Sigmoid colon (tissue), 6 donors: ENCODE measurements at regions not wholly inside any gene's neighbourhood (a gene's known extent, or its start where the extent isn't known, plus 50 kb on each side); places are given as distances from the start of the nearest gene placed in this dataset.
"Not testable (repeated sequence)": the region's sequence is repeated elsewhere in the genome, so short reads cannot be mapped to it uniquely, and the experiment has no call there.

Experiments
- DNase-seq: peaks from one replicate; pipeline ENCODE4 v3.0.0-alpha.2; 2019
- H3K27ac ChIP-seq, 4 donors: fragments of 200-600 bp; sonication (generic); one replicate each; pipeline ENCODE4 v1.5.1; 2016 to 2019; ENCODE audit warnings: mild to moderate bottlenecking in 1 of 4
- H3K27me3 ChIP-seq, 3 donors: fragments of 200-600 bp; sonication (generic); one replicate each; pipeline ENCODE4 v1.5.1; 2019; ENCODE audit warnings: mild to moderate bottlenecking in 1 of 3
- H3K36me3 ChIP-seq, 4 donors: fragments of 200-600 bp; sonication (generic); one replicate each; pipeline ENCODE4 v1.5.1; 2016 to 2019
- H3K4me1 ChIP-seq, 4 donors: fragments of 200-600 bp; sonication (generic); one replicate each; pipeline ENCODE4 v1.5.1; 2017 to 2019
- H3K4me3 ChIP-seq, 4 donors: fragments of 200-600 bp; sonication (generic); one replicate each; pipeline ENCODE4 v1.5.1; 2017 to 2019; ENCODE audit warnings: mild to moderate bottlenecking in 2 of 4, moderate library complexity in 1 of 4
- H3K9me3 ChIP-seq, 4 donors: fragments of 200-600 bp in 3 of 4; sonication (generic) in 3 of 4; one replicate each; pipeline versions ENCODE4 v1.5.1 to v1.6.1; 2013 to 2019
- EP300 ChIP-seq, 4 donors: sonication (generic); formaldehyde crosslinking; IDR thresholded peaks; one replicate each; pipeline ENCODE4 v1.6.1; 2017; ENCODE audit warnings: antibody characterized with exemption in 4 of 4
- POLR2A ChIP-seq, 2 donors: fragments of 450-650 bp; IDR thresholded peaks; one replicate each; pipeline ENCODE4 v1.6.1; 2016; ENCODE audit warnings: antibody characterized with exemption in 2 of 2, mild to moderate bottlenecking in 2 of 2, moderate library complexity in 2 of 2
- POLR2AphosphoS5 ChIP-seq, 4 donors: sonication (generic); formaldehyde crosslinking; IDR thresholded peaks; one replicate each; pipeline ENCODE4 v1.6.1; 2017; ENCODE audit warnings: antibody characterized with exemption in 4 of 4
- WGBS, 2 donors: extraction: QIAGEN DNeasy Blood & Tissue Kit; methylation state at CpG; one replicate each; pipeline ENCODE4 v1.1.7; 2013; 5-methylcytosine and 5-hydroxymethylcytosine counted together
- intact Hi-C: fragments of 100-400 bp; cut with DNase I; formaldehyde crosslinking; loops from one replicate; pipeline ENCODE4 v1.15.1; 2023
- TF ChIP-seq, protein P1 (sequence below), 4 experiments: fragments of 450-650 bp in 3 of 4; fragments of 200-600 bp in 1 of 4; IDR thresholded peaks; one replicate each; pipeline ENCODE4 v1.5.1; 2016 to 2019; ENCODE audit warnings: antibody characterized with exemption in 4 of 4, mild to moderate bottlenecking in 3 of 4, moderate library complexity in 2 of 4
- donor health status: healthy with polysubstance abuse.
- donor health status: healthy.

DNA sequence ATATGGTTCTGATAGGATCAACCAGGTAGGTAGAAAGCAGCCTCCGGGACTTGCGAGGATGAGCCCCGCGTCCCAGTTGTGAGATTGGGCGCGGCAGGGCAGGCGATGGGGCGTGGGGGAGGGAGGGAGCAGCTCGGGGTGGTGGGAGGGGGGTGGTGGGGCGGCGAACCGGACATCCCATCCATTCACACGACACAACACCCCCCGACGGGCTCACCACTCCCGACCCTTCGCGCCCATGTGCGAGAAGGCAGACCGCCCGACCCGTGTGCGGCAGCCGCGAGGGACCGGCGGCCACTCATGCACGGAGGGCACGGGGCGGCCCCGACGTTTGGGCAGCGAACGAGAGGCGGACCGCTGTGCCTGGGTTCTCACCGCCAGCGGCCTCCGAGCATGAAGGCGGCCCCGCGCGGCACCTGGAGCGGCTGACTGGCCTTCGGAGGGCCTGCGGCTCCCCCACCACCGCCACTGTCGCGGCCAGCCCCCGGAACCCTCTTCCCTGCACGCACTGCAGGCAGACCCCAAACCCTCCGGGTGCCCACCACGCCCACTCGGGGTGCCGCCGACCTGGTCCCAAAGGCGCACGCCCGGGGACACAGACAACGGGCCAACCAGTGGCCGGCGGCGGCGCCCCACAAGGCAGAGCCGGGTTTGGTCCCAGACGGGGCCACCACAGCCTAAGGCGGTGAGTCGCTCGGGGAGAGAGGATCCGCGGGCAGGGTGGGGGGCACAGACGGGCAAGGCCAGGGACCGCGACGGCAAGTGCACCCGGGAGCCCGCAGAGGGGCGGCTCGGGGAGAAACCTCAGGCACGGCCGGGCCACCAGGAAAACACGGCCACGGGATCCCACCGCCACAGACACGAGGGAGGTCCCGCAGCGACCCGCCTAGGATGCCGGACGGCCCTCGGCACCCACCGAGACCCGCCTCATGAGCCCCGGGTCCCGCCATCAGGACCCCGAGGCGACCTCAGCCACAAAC, 769.2 kb upstream of the DEFB115 start:
- Histone ChIP-seq H3K36me3 (no peaks in the 10 kb centered on the region), H3K4me3 (peak overlapping the region in 1 of 4 donors; percentile 40), H3K27ac (no peak overlapping the region), H3K27me3 (peaks cover 4 to 35% (median 21%) of the 10 kb centered on the region in 3 donors), H3K9me3 (peaks cover 0 to 15% (median 1%) of the 10 kb centered on the region in 4 donors), H3K4me1 (peaks cover 0 to 12% (median 0%) of the 10 kb centered on the region in 4 donors)
- WGBS, 2 donors = 35 to 78% methylated on average over 95 to 97 of the region's 97 CpGs
- intact Hi-C loops = no loop called here
- TF ChIP-seq, protein P1, sequence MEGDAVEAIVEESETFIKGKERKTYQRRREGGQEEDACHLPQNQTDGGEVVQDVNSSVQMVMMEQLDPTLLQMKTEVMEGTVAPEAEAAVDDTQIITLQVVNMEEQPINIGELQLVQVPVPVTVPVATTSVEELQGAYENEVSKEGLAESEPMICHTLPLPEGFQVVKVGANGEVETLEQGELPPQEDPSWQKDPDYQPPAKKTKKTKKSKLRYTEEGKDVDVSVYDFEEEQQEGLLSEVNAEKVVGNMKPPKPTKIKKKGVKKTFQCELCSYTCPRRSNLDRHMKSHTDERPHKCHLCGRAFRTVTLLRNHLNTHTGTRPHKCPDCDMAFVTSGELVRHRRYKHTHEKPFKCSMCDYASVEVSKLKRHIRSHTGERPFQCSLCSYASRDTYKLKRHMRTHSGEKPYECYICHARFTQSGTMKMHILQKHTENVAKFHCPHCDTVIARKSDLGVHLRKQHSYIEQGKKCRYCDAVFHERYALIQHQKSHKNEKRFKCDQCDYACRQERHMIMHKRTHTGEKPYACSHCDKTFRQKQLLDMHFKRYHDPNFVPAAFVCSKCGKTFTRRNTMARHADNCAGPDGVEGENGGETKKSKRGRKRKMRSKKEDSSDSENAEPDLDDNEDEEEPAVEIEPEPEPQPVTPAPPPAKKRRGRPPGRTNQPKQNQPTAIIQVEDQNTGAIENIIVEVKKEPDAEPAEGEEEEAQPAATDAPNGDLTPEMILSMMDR (IDR thresholded peaks at IDR 0.05) = no peak
- no peak for TF ChIP-seq POLR2AphosphoS5 (IDR thresholded peaks at IDR 0.05)
- TF ChIP-seq EP300 (IDR thresholded peaks at IDR 0.05) = no peak
- TF ChIP-seq POLR2A (IDR thresholded peaks at IDR 0.05) = no peak
- DNase-seq = no peak

DNA sequence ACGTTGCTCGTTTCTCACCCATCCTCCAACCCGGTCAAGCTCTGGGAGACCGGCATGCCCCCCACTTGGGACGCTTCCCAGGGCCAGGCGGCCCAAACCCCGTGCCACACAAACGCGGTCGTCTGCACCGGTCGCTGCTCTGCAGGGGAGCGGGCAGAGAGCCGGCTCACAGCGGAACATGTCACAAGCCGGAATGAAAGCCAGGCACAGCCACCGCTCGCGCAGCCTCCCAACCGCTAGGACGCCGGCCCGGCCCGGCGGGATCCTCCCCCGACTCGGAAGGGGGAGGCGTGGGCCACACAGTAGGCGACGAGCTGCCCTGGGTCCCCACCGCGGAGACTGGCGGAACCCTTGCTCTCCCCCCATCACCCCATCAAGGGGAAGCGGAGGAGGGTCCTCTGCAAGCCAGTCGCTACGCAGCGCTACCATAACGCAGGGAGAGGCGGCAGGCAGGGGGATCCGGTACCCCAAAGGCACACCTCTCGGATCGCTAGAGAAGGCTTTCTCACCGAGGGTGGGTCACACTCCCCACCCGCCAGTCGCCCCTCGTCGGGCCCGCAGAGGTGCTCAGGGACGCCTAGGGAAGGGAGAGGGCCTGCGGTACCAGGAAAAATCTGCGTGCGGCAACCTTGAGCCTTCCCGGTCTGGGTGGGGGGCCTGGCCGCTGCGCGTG, 768.4 kb upstream of the DEFB115 start:
- Histone ChIP-seq H3K27ac (no peak overlapping the region), H3K9me3 (peaks cover 0 to 15% (median 1%) of the 10 kb centered on the region in 4 donors), H3K36me3 (no peaks in the 10 kb centered on the region), H3K4me3 (peak overlapping the region in 1 of 4 donors; percentile 40), H3K27me3 (peaks cover 4 to 35% (median 21%) of the 10 kb centered on the region in 3 donors), H3K4me1 (peaks cover 0 to 12% (median 0%) of the 10 kb centered on the region in 4 donors)
- DNase-seq = no peak
- 22 to 69% methylated on average over 56 of the region's 56 CpGs for WGBS, 2 donors
- TF ChIP-seq POLR2A (IDR thresholded peaks at IDR 0.05) (no peak), EP300 (IDR thresholded peaks at IDR 0.05) (no peak), POLR2AphosphoS5 (IDR thresholded peaks at IDR 0.05) (no peak)
- TF ChIP-seq, protein P1 (IDR thresholded peaks at IDR 0.05) = no peak
- intact Hi-C loops = no loop called here

DNA sequence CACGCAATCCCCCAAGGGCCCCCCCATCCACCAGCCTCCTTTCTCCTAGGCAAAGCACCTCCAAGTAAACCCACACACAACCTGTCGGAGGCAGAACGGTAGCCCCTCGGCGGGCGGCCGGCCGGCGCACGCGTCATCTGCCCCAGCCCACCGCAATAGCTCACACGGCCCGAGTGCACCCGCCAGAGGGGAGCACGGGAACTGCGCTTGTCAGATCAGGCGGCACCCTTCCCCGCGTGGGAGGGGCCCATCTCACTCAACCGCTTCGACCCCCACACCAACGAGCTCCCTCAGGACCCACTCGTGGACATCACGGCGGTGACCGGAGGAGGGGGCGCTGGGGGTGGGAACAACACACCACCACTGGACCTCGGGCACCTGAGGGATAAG, 767.9 kb upstream of the DEFB115 start:
- peak overlapping the region in 1 of 4 donors; percentile 40 for H3K4me3 ChIP-seq
- peaks cover 0 to 12% (median 0%) of the 10 kb centered on the region in 4 donors for H3K4me1 ChIP-seq
- peaks cover 4 to 35% (median 21%) of the 10 kb centered on the region in 3 donors for H3K27me3 ChIP-seq
- H3K36me3 ChIP-seq = no peaks in the 10 kb centered on the region
- WGBS, 2 donors = 41 to 84% methylated on average over 29 of the region's 29 CpGs
- H3K9me3 ChIP-seq = peaks cover 0 to 15% (median 1%) of the 10 kb centered on the region in 4 donors
- peak; percentile 63 for DNase-seq
- intact Hi-C loops = no loop called here
- TF ChIP-seq POLR2A (IDR thresholded peaks at IDR 0.05) (no peak), POLR2AphosphoS5 (IDR thresholded peaks at IDR 0.05) (no peak), EP300 (IDR thresholded peaks at IDR 0.05) (no peak)
- TF ChIP-seq, protein P1 (IDR thresholded peaks at IDR 0.05) = no peak
- H3K27ac ChIP-seq = no peak overlapping the region

DNA sequence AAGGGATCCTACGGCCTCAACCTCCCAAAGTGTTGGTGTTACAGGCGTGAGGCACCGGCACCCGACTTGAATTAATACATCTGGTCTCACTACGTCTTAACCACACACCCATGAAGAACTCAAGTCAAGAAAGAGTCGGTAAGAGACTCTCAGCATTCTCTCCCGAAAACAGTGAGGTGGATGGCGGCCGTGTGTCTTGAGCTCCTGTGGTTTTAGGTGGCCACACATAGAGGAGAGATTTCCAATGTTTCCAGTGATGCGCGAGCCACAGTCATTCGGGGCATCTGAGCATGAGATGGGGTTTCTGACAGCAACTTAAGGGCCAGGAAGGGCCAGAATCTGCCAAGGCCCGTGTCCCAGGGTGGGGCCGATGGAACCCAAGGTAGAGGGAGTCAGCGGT, 766.4 kb upstream of the DEFB115 start:
- Histone ChIP-seq H3K4me3 (no peak overlapping the region), H3K9me3 (peaks cover 0 to 7% (median 1%) of the 10 kb centered on the region in 4 donors)

DNA sequence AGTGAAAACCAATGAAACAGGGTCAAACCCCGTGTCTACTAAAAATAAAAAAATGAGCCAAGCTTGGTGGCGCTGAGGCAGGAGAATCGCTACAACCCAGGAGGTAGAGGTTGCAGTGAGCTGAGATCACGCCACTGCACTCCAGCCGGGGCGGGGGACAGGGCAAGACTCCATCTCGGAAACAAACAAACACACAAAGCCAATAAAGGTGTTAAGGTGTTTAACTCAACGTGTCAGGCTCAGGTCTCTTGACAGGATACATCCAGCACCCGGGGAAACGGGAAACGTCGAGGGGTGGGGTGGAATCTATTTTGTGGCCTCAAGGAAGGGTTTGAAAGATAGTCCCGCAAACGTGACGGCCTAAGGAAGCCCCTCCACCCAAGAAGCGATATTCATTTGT, 760.8 kb upstream of the DEFB115 start:
- H3K9me3 ChIP-seq, intact Hi-C loops, H3K4me1 ChIP-seq, H3K4me3 ChIP-seq, H3K27ac ChIP-seq, DNase-seq, H3K36me3 ChIP-seq: not testable (repeated sequence)
- 80% methylated on average over 16 of the region's 16 CpGs for WGBS, 2 donors
- H3K27me3 ChIP-seq = peaks cover 0 to 18% (median 0%) of the 10 kb centered on the region in 3 donors

More for the DNA sequence above, 766.4 kb upstream of the DEFB115 start:
- no peak overlapping the region for H3K27ac ChIP-seq
- TF ChIP-seq, protein P1 (IDR thresholded peaks at IDR 0.05) = no peak
- no peak for TF ChIP-seq EP300 (IDR thresholded peaks at IDR 0.05)
- no peak for TF ChIP-seq POLR2A (IDR thresholded peaks at IDR 0.05)
- DNase-seq = no peak
- intact Hi-C loops = no loop called here
- H3K27me3 ChIP-seq = peaks cover 4 to 35% (median 21%) of the 10 kb centered on the region in 3 donors
- peaks cover 0 to 12% (median 0%) of the 10 kb centered on the region in 4 donors for H3K4me1 ChIP-seq
- H3K36me3 ChIP-seq = no peaks in the 10 kb centered on the region
- 92 to 95% methylated on average over 15 of the region's 15 CpGs for WGBS, 2 donors

DNA sequence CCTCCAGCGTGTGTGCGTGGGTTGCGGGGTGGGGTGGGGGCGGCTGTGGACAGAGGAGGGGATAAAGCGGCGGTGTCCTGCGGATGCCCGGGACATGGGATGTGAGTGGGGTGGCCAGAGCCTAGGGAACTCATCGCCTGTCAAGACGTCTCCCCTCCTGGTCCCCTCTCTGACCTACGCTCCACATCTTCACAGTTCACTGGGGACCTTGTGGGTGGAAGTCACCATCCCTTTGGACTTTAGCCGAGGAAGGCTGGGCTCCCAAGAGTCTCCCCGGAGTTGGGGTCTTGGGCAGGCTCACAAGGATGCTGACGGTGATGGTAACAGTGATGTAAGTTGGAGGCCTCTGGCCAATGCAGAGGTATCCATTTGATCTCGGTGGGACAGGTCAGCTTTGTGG, 760.3 kb upstream of the DEFB115 start:
- H3K4me1 ChIP-seq, H3K27ac ChIP-seq, intact Hi-C loops, H3K4me3 ChIP-seq, H3K36me3 ChIP-seq, H3K9me3 ChIP-seq, DNase-seq: not testable (repeated sequence)
- H3K27me3 ChIP-seq = peaks cover 0 to 21% (median 0%) of the 10 kb centered on the region in 3 donors
- WGBS, 2 donors = 94 to 95% methylated on average over 15 of the region's 15 CpGs
